Muscle of leg (tissue), 3 donors: ENCODE measurements at regions not wholly inside any gene's neighbourhood (a gene's known extent, or its start where the extent isn't known, plus 50 kb on each side); places are given as distances from the start of the nearest gene placed in this dataset.
A peak's percentile ranks its signal among the peaks of the same experiment; 100 is the strongest.
"Not testable (repeated sequence)": the region's sequence is repeated elsewhere in the genome, so short reads cannot be mapped to it uniquely, and the experiment has no call there.

Experiments
- DNase-seq: peaks from one replicate; pipeline ENCODE4 v3.0.0; 2013
- H3K27ac ChIP-seq: one replicate; pipeline ENCODE4 v1.5.1; 2013; ENCODE audit warnings: mild to moderate bottlenecking, low read length, control low read depth
- H3K27me3 ChIP-seq: one replicate; pipeline ENCODE4 v1.6.1; 2013; ENCODE audit warnings: low read length; ENCODE audit not compliant: control insufficient read depth, insufficient read depth
- H3K36me3 ChIP-seq: one replicate; pipeline ENCODE4 v1.6.1; 2013; ENCODE audit warnings: low read length; ENCODE audit not compliant: control insufficient read depth, insufficient read depth
- H3K4me1 ChIP-seq: one replicate; pipeline ENCODE4 v1.6.1; 2013; ENCODE audit warnings: low read length; ENCODE audit not compliant: control insufficient read depth, insufficient read depth
- H3K4me3 ChIP-seq: one replicate; pipeline ENCODE4 v1.5.1; 2013; ENCODE audit warnings: low read length, control low read depth
- H3K9me3 ChIP-seq: replicated peaks from 2 replicates; pipeline ENCODE4 v1.6.1; 2013; ENCODE audit warnings: low read depth, low read length; ENCODE audit not compliant: control insufficient read depth
- WGBS: methylation state at CpG from one replicate; pipeline ENCODE4 v1.1.5; 2013; ENCODE audit warnings: missing lambda C conversion rate; ENCODE audit not compliant: insufficient coverage; 5-methylcytosine and 5-hydroxymethylcytosine counted together

DNA sequence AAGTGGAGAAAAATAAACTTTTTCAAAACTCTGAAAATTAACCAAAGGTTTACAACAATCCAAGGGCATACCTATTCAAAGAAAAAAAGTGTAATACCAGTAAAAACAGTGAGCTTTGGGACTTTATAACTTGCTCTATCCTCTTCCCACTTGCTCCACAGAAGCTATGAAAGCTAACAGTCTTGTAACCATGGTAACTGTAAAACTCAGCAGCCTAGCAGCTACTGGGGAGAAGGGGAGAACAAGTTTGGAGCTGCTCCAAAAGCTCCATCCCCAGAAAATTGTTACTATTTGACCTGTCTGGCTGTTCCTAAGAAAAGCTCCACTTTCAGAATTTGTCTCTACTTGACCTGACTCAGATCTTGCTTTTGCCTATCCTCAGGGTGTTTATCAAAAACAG, 191.5 kb downstream of the OTUD1 start:
- no peak overlapping the region for H3K27ac ChIP-seq
- H3K4me1 ChIP-seq: no peaks in the 10 kb centered on the region

DNA sequence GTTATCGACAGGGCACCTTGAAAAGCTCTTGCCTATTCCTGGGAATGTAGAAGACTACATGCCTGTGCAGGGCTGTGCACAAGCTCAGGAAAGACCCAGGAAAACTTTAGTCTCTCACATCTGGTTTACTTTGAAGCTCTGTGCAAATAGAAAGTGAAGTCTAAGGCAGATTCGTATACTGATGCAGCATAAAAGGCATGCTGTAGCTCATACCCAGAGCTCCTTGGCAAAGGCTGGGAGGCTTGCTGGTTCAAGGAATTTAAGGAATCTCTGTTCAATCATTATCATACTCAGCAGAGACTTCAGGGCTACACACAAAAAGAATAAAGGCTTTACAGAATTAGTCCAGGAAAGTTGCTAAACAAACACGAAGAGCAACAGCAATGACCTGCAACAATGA, 192.0 kb downstream of the OTUD1 start:
- Histone ChIP-seq H3K4me3 (no peak overlapping the region), H3K4me1 (no peaks in the 10 kb centered on the region), H3K27ac (no peak overlapping the region), H3K9me3 (peaks cover 2% of the 10 kb centered on the region), H3K36me3 (no peaks in the 10 kb centered on the region), H3K27me3 (no peaks in the 10 kb centered on the region)
- DNase-seq: no peak
- WGBS: 60% methylated on average over 1 of the region's 3 CpGs

More for the DNA sequence above, 191.5 kb downstream of the OTUD1 start:
- Histone ChIP-seq H3K9me3 (peaks cover 2% of the 10 kb centered on the region), H3K27me3 (no peaks in the 10 kb centered on the region), H3K4me3 (no peak overlapping the region), H3K36me3 (no peaks in the 10 kb centered on the region)
- DNase-seq: no peak

DNA sequence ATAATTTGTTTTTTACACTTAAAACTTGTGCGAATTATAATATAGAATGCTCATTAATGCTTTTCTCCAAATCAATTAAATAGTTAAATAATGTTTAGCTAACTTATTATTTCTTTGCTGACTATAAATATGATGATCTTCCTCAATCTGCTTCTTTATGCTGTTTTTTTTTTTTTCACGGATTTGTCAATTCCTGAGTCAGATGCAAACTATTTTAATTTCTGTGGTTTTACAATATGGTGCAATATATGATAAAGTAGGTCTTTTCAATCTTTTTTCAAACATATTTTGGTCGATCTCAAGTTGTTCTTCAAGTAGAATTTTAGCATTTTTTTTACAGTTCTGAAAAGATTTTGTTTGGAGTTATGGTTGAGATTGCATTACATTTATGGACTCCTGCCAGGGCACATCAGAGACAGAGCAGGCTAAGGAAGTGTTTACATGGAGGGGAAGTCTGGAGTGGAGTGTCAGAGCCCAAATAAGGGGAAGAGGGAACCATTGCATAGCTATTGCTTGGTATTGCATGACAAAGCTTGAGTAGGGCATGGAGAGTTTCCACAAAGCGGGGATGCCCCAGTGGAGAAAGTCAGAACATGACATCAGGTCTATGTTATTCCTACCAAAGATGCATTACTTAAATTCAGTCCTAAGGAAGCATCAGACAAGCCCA, 204.4 kb downstream of the OTUD1 start:
- H3K36me3 ChIP-seq: no peaks in the 10 kb centered on the region
- no peaks in the 10 kb centered on the region for H3K9me3 ChIP-seq
- H3K27ac ChIP-seq: no peak overlapping the region
- H3K4me1 ChIP-seq: no peaks in the 10 kb centered on the region
- no peak overlapping the region for H3K4me3 ChIP-seq
- DNase-seq: peak; percentile 69
- WGBS: 71% methylated on average over 1 of the region's 4 CpGs
- no peaks in the 10 kb centered on the region for H3K27me3 ChIP-seq

GRCh38 chr10:23648618-23649017, 209.7 kb downstream of the OTUD1 start:
- no peaks in the 10 kb centered on the region for H3K36me3 ChIP-seq
- no peaks in the 10 kb centered on the region for H3K9me3 ChIP-seq
- H3K4me3 ChIP-seq: no peak overlapping the region
- no peaks in the 10 kb centered on the region for H3K27me3 ChIP-seq
- no peak overlapping the region for H3K27ac ChIP-seq
- no CpG with 5 or more reads among the region's 2 CpGs for WGBS
- no peaks in the 10 kb centered on the region for H3K4me1 ChIP-seq
- no peak for DNase-seq

DNA sequence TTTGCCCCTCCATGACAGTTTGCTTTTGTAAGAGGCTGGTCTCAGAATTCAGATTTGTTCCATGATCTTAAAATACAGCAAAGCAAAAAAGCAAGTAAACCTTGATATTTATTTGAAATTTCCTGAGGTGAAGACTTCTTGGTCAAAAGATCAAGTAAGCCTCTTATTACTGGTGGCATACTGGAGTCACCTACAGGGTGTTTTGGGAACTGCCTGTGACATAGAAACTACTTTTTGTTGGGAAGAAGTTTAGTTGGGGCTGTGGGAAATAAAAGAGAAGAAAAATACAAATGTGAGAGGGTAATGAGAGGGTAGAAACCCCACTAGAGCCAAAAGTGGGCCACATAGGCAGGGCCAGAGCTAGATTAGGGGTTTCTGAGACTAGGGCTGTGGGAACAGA, 217.9 kb downstream of the OTUD1 start:
- Histone ChIP-seq H3K27me3 (no peaks in the 10 kb centered on the region), H3K4me3 (no peak overlapping the region), H3K36me3 (no peaks in the 10 kb centered on the region), H3K9me3 (no peaks in the 10 kb centered on the region), H3K27ac (no peak overlapping the region), H3K4me1 (no peaks in the 10 kb centered on the region)
- peak; percentile 10 for DNase-seq

DNA sequence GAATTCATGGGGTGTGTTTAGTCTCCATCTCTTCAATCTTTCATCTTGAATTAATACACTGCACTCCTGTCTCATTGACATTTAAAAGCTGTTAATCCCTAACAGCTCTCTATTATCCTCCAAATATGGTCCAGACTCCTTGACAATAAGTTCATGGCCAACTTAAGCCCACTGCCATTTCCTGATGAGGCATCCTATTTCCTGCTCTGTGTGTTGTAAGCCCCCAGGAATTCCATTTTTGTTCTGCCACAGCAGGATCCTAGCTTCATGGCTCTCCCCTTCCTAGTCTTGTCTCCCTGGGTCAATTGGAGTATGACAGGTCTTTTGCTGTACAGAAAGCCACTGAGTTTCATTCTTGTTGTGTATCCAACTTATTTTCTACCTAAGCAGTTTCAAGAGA, 218.8 kb downstream of the OTUD1 start:
- Histone ChIP-seq H3K36me3 (no peaks in the 10 kb centered on the region), H3K9me3 (no peaks in the 10 kb centered on the region), H3K4me1 (no peaks in the 10 kb centered on the region), H3K4me3 (no peak overlapping the region), H3K27me3 (no peaks in the 10 kb centered on the region), H3K27ac (no peak overlapping the region)
- DNase-seq: no peak

- not testable (repeated sequence) for H3K4me1 ChIP-seq, H3K36me3 ChIP-seq, H3K27ac ChIP-seq, DNase-seq, H3K4me3 ChIP-seq, H3K27me3 ChIP-seq, H3K9me3 ChIP-seq
- 74% methylated on average over 7 of the region's 7 CpGs for WGBS
These were observed 233.0 kb downstream of the OTUD1 start for GRCh38 chr10:23671866-23672265.

- Histone ChIP-seq H3K27ac (no peak overlapping the region), H3K9me3 (peaks cover 2% of the 10 kb centered on the region), H3K4me3 (no peak overlapping the region), H3K36me3 (no peaks in the 10 kb centered on the region), H3K27me3 (no peaks in the 10 kb centered on the region), H3K4me1 (no peaks in the 10 kb centered on the region)
- no CpG with 5 or more reads among the region's 2 CpGs for WGBS
- no peak for DNase-seq
These were observed 236.7 kb downstream of the OTUD1 start for GRCh38 chr10:23675585-23675984.

DNA sequence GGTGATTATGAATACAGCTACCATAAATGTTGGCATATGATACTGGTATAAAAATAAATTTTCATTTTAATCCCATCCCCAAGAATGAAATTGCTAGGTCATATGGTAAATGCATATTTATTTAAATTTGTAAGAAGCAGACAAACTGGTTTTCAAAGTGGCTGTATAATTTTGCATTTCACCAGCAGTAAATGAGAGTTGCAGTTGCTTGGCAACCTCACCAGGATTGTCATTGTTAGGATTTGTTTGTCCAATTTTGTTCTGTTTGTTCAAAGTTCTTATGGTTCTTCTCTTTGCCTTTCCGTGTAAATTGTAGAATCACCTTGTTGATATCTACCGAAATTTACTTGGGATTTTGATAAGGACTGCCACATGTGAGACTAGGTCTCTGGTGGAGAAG, 237.4 kb downstream of the OTUD1 start:
- no peak overlapping the region for H3K4me3 ChIP-seq
- WGBS: no CpG with 5 or more reads among the region's 2 CpGs
- no peak overlapping the region for H3K27ac ChIP-seq
- H3K36me3 ChIP-seq: no peaks in the 10 kb centered on the region
- no peaks in the 10 kb centered on the region for H3K4me1 ChIP-seq
- peaks cover 2% of the 10 kb centered on the region for H3K9me3 ChIP-seq
- DNase-seq: no peak
- H3K27me3 ChIP-seq: no peaks in the 10 kb centered on the region

DNA sequence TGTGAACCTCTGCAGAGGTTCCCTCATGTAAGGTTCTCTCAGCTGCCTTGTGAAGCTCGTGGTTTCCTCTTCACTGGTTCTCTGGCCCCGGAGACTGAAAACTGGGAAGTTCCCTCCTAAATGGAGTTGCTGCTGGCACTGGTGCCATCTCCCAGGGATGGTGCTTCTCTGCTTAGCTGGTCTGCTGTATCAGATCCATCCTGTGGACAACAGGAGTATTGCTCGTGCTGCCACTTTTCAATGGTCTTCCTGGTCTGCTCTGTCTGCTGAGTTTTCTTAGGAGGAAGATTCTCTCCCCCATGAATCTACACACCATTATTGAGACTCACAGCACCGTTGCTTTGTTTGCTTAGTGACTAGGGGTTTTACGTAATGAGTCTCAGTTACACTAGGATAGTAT, 247.8 kb downstream of the OTUD1 start:
- no peak for DNase-seq
- 63% methylated on average over 2 of the region's 5 CpGs for WGBS
- no peak overlapping the region for H3K27ac ChIP-seq

DNA sequence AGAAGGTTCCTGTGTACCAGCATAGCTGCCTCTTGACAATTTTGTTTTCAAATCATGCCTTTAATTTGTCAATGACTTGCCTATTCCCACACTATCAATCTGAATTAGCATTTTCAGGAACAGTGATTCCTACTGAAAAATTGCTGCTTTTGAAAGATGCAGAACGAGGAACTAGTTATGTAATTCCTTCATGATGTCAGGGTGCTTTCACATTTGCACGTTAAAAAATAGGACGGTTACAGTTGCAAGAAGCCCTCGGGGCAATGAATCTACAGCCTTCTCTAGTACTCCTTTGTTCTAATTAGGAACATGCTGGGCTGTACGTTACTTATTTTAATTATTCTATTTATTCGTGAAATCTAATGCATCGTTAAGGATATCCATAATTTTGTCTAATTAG, 253.9 kb downstream of the OTUD1 start:
- no peak for DNase-seq
- H3K36me3 ChIP-seq: no peaks in the 10 kb centered on the region
- H3K9me3 ChIP-seq: no peaks in the 10 kb centered on the region
- H3K27me3 ChIP-seq: peaks cover 38% of the 10 kb centered on the region
- no peak overlapping the region for H3K4me3 ChIP-seq
- peaks cover 18% of the 10 kb centered on the region for H3K4me1 ChIP-seq
- 33% methylated on average over 1 of the region's 7 CpGs for WGBS
- no peak overlapping the region for H3K27ac ChIP-seq

More for the DNA sequence above, 247.8 kb downstream of the OTUD1 start:
- Histone ChIP-seq H3K9me3 (no peaks in the 10 kb centered on the region), H3K4me1 (no peaks in the 10 kb centered on the region), H3K27me3 (peaks cover 2% of the 10 kb centered on the region), H3K4me3 (no peak overlapping the region), H3K36me3 (no peaks in the 10 kb centered on the region)
